ENCODE measurements at regions not wholly inside any gene's neighbourhood (a gene's known extent, or its start where the extent isn't known, plus 50 kb on each side); places are given as distances from the start of the nearest gene placed in this dataset.

GRCh38 chr16:64648282-64648681 lies 473.6 kb downstream of the CDH11 start:
- TF ChIP-seq CTCF (IDR thresholded peaks at IDR 0.05; ENCODE audit: borderline replicate concordance, insufficient read depth, low read depth, low read length): no peak
- no peak overlapping the region for H3K4me3 ChIP-seq (ENCODE audit: low read depth, low read length)

- no peak for TF ChIP-seq CTCF (IDR thresholded peaks at IDR 0.05; ENCODE audit: borderline replicate concordance, insufficient read depth, low read depth, low read length)
These were observed 480.5 kb downstream of the CDH11 start for GRCh38 chr16:64641343-64641742.

GRCh38 chr16:64638766-64639165 lies 483.1 kb downstream of the CDH11 start:
- no peak for TF ChIP-seq CTCF (IDR thresholded peaks at IDR 0.05; ENCODE audit: borderline replicate concordance, insufficient read depth, low read depth, low read length)
- H3K4me3 ChIP-seq (ENCODE audit: low read depth, low read length): no peak overlapping the region

More at GRCh38 chr16:64641343-64641742, 480.5 kb downstream of the CDH11 start:
- H3K4me3 ChIP-seq (ENCODE audit: low read depth, low read length): no peak overlapping the region

- no peak overlapping the region for H3K4me3 ChIP-seq (ENCODE audit: low read depth, low read length)
- no peak for TF ChIP-seq CTCF (IDR thresholded peaks at IDR 0.05; ENCODE audit: borderline replicate concordance, insufficient read depth, low read depth, low read length)
These were observed 492.2 kb downstream of the CDH11 start for GRCh38 chr16:64629622-64630021.

GRCh38 chr16:64627781-64628180 lies 494.1 kb downstream of the CDH11 start:
- H3K4me3 ChIP-seq (ENCODE audit: low read depth, low read length): no peak overlapping the region
- TF ChIP-seq CTCF (IDR thresholded peaks at IDR 0.05; ENCODE audit: borderline replicate concordance, insufficient read depth, low read depth, low read length): no peak

GRCh38 chr16:64627288-64627687 lies 494.6 kb downstream of the CDH11 start:
- no peak overlapping the region for H3K4me3 ChIP-seq (ENCODE audit: low read depth, low read length)
- no peak for TF ChIP-seq CTCF (IDR thresholded peaks at IDR 0.05; ENCODE audit: borderline replicate concordance, insufficient read depth, low read depth, low read length)

- no peak for TF ChIP-seq CTCF (IDR thresholded peaks at IDR 0.05; ENCODE audit: borderline replicate concordance, insufficient read depth, low read depth, low read length)
- no peak overlapping the region for H3K4me3 ChIP-seq (ENCODE audit: low read depth, low read length)
These were observed 495.1 kb downstream of the CDH11 start for GRCh38 chr16:64626776-64627175.

Data from GM12875 (cell line).